Esophagus muscularis mucosa (tissue), 4 donors: ENCODE measurements at regions not wholly inside any gene's neighbourhood (a gene's known extent, or its start where the extent isn't known, plus 50 kb on each side); places are given as distances from the start of the nearest gene placed in this dataset.

ENCODE experiments used
- DNase-seq: peaks from one replicate; pipeline ENCODE4 v3.0.0-alpha.2; 2017; ENCODE audit errors: extremely low spot score
- H3K27ac ChIP-seq, 4 donors: fragments of 200-600 bp; sonication (generic); replicated peaks in 1 of 4; 1 replicate in 3 of 4; 2 replicates in 1 of 4; pipeline ENCODE4 v1.5.1; 2016 to 2019; ENCODE audit warnings: mild to moderate bottlenecking in 1 of 4
- H3K27me3 ChIP-seq, 4 donors: fragments of 200-600 bp; sonication (generic); one replicate each; pipeline versions ENCODE4 v1.5.1 to v1.6.0; 2016 to 2019
- H3K36me3 ChIP-seq, 4 donors: fragments of 200-600 bp; sonication (generic); one replicate each; pipeline ENCODE4 v1.5.1; 2016 to 2019
- H3K4me1 ChIP-seq, 4 donors: fragments of 200-600 bp; sonication (generic); one replicate each; pipeline ENCODE4 v1.5.1; 2016 to 2019
- H3K4me3 ChIP-seq, 4 donors: fragments of 200-600 bp; sonication (generic); 1 replicate in 2 of 4; 2 replicates in 2 of 4; pipeline ENCODE4 v1.5.1; 2016 to 2019; ENCODE audit warnings: mild to moderate bottlenecking in 4 of 4, moderate library complexity in 1 of 4
- H3K9me3 ChIP-seq, 4 donors: fragments of 200-600 bp; sonication (generic); 1 replicate in 3 of 4; 2 replicates in 1 of 4; pipeline ENCODE4 v1.5.1; 2016 to 2019
- EP300 ChIP-seq: sonication (generic); formaldehyde crosslinking; IDR thresholded peaks from one replicate; pipeline ENCODE4 v1.6.1; 2017; ENCODE audit warnings: antibody characterized with exemption
- POLR2A ChIP-seq: fragments of 450-650 bp; IDR thresholded peaks from one replicate; pipeline ENCODE4 v1.6.1; 2017; ENCODE audit warnings: antibody characterized with exemption, moderate library complexity, mild to moderate bottlenecking, low read depth
- POLR2AphosphoS5 ChIP-seq, 2 donors: sonication (generic); formaldehyde crosslinking; IDR thresholded peaks; one replicate each; pipeline ENCODE4 v1.6.1; 2017; ENCODE audit warnings: antibody characterized with exemption in 2 of 2
- WGBS: methylation state at CpG from one replicate; pipeline ENCODE4 v1.1.5; 2018; 5-methylcytosine and 5-hydroxymethylcytosine counted together
- intact Hi-C: fragments of 100-400 bp; cut with DNase I; formaldehyde crosslinking; loops from one replicate; pipeline ENCODE4 v1.15.1; 2023
- TF ChIP-seq, protein P1 (sequence below), 3 experiments: fragments of 200-600 bp in 2 of 3; fragments of 450-650 bp in 1 of 3; sonication (generic) in 2 of 3; IDR thresholded peaks; one replicate each; pipeline ENCODE4 v1.5.1; 2017 to 2019; ENCODE audit warnings: antibody characterized with exemption in 3 of 3, mild to moderate bottlenecking in 2 of 3, moderate library complexity in 1 of 3

DNA sequence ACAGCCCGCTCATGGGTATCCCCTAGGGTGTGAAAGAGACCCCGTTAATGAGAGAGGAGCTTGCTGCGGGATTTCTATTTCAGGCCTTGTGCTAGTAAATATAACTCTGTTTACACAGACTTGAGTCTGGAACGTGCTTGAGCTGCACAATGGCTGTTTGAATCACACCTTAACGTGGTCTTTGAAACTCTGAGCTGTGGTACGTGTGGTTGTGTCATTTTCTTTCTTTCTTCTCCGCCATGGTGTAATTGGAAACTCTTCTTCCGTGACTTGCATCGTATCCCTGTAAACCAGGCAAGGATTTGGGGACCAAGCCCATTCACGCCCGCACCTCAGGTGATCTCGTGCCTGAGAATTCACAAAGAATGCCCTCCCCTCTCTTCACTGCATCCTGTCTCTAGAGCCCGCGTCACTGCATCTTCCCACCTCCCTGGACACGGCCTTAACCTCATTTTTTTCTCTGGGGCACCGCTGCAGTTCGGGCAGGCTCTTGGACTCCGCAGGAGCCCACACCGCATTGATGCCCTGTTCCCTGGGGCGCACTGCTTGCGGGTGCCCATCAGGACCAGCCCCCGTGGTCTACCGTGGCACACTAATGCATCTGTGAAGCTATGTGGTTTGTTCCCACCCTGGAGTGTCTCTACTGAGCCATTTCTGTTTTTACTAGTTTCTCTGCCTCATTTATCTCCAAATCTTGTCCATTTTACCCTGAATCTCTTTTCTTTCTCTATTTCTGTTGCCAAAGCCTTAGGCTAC lies 78.4 kb upstream of the PARP11 start:
- intact Hi-C loops = no loop called here
- DNase-seq = no peak
- no peaks in the 10 kb centered on the region for H3K9me3 ChIP-seq
- no peaks in the 10 kb centered on the region for H3K4me1 ChIP-seq
- no peak overlapping the region for H3K4me3 ChIP-seq
- WGBS = 80% methylated on average over 23 of the region's 23 CpGs
- TF ChIP-seq, protein P1, sequence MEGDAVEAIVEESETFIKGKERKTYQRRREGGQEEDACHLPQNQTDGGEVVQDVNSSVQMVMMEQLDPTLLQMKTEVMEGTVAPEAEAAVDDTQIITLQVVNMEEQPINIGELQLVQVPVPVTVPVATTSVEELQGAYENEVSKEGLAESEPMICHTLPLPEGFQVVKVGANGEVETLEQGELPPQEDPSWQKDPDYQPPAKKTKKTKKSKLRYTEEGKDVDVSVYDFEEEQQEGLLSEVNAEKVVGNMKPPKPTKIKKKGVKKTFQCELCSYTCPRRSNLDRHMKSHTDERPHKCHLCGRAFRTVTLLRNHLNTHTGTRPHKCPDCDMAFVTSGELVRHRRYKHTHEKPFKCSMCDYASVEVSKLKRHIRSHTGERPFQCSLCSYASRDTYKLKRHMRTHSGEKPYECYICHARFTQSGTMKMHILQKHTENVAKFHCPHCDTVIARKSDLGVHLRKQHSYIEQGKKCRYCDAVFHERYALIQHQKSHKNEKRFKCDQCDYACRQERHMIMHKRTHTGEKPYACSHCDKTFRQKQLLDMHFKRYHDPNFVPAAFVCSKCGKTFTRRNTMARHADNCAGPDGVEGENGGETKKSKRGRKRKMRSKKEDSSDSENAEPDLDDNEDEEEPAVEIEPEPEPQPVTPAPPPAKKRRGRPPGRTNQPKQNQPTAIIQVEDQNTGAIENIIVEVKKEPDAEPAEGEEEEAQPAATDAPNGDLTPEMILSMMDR (IDR thresholded peaks at IDR 0.05) = no peak
- TF ChIP-seq POLR2A (no peak), POLR2AphosphoS5 (IDR thresholded peaks at IDR 0.05) (no peak), EP300 (no peak)
- no peak overlapping the region for H3K27ac ChIP-seq
- H3K27me3 ChIP-seq = peaks cover 0 to under 1% (median 0%) of the 10 kb centered on the region in 4 donors
- no peaks in the 10 kb centered on the region for H3K36me3 ChIP-seq

DNA sequence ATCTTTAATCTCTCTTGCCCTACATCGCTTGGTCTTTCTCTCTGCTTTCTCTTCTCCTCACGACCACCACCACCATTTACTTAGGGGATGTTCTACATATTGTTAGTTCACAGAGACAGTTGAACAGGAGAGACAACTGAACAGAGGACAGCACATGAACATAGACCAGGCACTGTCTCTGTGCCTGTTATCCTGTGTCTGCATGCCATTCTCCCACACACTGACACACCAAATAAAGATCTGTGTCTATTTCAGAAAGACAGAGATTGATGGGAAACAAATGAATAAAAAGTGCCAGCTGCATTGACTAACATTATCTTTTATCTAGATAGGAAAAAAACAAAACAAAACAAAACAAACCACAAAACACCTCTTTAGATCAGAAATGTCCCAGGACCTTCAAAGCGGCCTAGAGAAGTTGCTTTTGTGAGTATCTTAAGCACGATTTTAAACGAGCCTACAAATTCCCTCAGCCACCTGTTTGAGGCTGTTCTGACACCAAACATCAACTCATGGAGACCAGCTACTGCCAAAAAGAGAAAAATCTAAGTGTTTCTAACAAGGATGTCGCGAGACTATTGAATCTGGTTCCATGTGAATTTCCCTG lies 77.6 kb upstream of the PARP11 start:
- TF ChIP-seq, protein P1 (IDR thresholded peaks at IDR 0.05) = no peak
- TF ChIP-seq EP300 = no peak
- TF ChIP-seq POLR2A = no peak
- no peak for TF ChIP-seq POLR2AphosphoS5 (IDR thresholded peaks at IDR 0.05)
- 72% methylated on average over 7 of the region's 7 CpGs for WGBS
- Histone ChIP-seq H3K9me3 (no peaks in the 10 kb centered on the region), H3K4me3 (no peak overlapping the region), H3K27me3 (no peaks in the 10 kb centered on the region), H3K27ac (no peak overlapping the region), H3K36me3 (no peaks in the 10 kb centered on the region), H3K4me1 (no peaks in the 10 kb centered on the region)
- no peak for DNase-seq
- intact Hi-C loops = no loop called here

DNA sequence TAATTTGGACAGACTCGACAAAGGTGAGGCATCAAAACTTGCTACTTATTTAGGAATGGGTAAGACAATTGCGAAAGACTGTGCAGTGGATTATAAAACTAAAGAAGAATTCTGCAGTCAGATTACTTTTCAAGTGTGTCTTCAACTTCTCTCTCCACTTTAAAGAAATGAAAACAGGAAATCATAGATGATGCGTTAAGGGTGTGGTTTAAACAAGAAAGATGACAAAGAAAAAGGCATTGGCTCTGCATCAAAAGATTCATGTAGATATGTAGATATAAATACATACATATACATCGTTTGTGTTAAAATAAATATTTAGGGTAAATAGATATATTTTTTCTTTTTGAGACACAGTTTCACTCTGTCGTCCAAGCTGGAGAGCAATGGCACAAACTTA lies 74.6 kb upstream of the PARP11 start:
- WGBS = 75% methylated on average over 5 of the region's 5 CpGs
- Histone ChIP-seq H3K4me1 (no peaks in the 10 kb centered on the region), H3K27ac (no peak overlapping the region), H3K9me3 (no peaks in the 10 kb centered on the region), H3K4me3 (no peak overlapping the region), H3K27me3 (no peaks in the 10 kb centered on the region), H3K36me3 (no peaks in the 10 kb centered on the region)
- intact Hi-C loops = no loop called here
- no peak for TF ChIP-seq POLR2A
- no peak for TF ChIP-seq EP300
- no peak for TF ChIP-seq POLR2AphosphoS5 (IDR thresholded peaks at IDR 0.05)
- DNase-seq = no peak

DNA sequence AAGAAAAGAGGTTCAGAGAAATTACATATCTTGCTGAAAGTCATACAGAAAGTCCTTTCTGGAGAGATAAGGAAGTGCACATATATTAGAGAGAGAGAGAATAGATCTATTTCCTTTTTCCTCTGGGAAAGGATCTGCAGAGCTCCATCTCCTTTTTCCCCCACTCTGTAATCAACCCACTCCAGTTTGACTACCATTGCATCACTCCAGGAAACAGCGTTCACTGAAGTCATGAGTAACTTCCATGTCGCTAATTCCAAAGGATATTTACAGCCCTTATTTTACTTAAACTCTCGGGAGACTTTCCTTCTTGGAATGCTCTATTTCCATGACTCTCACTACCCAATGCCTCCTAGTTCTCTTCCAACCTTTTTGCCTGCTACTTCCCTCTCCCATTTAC lies 72.5 kb upstream of the PARP11 start:
- peaks cover 0 to 8% (median 0%) of the 10 kb centered on the region in 4 donors for H3K27me3 ChIP-seq
- H3K36me3 ChIP-seq = no peaks in the 10 kb centered on the region
- H3K4me1 ChIP-seq = no peaks in the 10 kb centered on the region
- no peaks in the 10 kb centered on the region for H3K9me3 ChIP-seq
- TF ChIP-seq POLR2AphosphoS5 (IDR thresholded peaks at IDR 0.05) = no peak
- no peak for DNase-seq
- no peak overlapping the region for H3K27ac ChIP-seq
- no peak overlapping the region for H3K4me3 ChIP-seq
- WGBS = 75% methylated on average over 3 of the region's 3 CpGs
- intact Hi-C loops = no loop called here

DNA sequence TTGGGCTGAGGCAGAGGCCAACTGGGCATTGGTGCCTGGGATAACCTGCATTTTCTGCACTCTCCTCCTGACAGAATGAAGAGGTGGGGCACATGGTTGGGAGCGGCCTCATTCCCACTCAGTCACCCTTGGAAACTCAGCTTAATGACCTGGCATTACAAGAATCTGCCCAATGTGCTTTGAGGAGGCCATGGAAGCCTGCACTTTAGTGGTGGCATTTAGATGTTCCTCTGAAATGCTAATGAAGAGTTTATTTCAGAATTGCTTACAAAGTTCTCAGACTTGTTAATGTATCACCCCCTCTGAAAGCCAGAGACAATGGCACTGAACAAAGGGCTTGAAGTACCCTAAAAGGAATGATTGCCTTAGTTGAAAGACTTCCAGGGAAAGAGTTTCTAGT lies 71.4 kb upstream of the PARP11 start:
- intact Hi-C loops = no loop called here
- DNase-seq = no peak
- Histone ChIP-seq H3K27me3 (peaks cover 0 to 8% (median 0%) of the 10 kb centered on the region in 4 donors), H3K9me3 (no peaks in the 10 kb centered on the region), H3K4me1 (no peaks in the 10 kb centered on the region), H3K4me3 (no peak overlapping the region), H3K27ac (no peak overlapping the region), H3K36me3 (no peaks in the 10 kb centered on the region)
- WGBS = 78% methylated on average over 1 of the region's 1 CpG
- TF ChIP-seq POLR2A (no peak), EP300 (no peak), POLR2AphosphoS5 (IDR thresholded peaks at IDR 0.05) (no peak)
- TF ChIP-seq, protein P1 (IDR thresholded peaks at IDR 0.05) = no peak
